NB4 (cell line): ENCODE measurements at regions not wholly inside any gene's neighbourhood (a gene's known extent, or its start where the extent isn't known, plus 50 kb on each side); places are given as distances from the start of the nearest gene placed in this dataset.

Experiments used
- CTCF ChIP-seq: IDR thresholded peaks from one replicate; pipeline ENCODE4 v1.5.1; 2012; ENCODE audit warnings: low read depth, low read length
- POLR2A ChIP-seq: IDR thresholded peaks from 2 replicates; pipeline ENCODE4 v1.6.1; 2011; ENCODE audit warnings: mild to moderate bottlenecking; ENCODE audit not compliant: insufficient read length; ENCODE audit errors: extremely low read depth

- no peak for TF ChIP-seq CTCF
- TF ChIP-seq POLR2A = no peak
These were observed 458.7 kb downstream of the ZNF536 start for GRCh38 chr19:30830875-30831274.
